ENCODE measurements at regions not wholly inside any gene's neighbourhood (a gene's known extent, or its start where the extent isn't known, plus 50 kb on each side); places are given as distances from the start of the nearest gene placed in this dataset.

- no peak for TF ChIP-seq POLR2A (IDR thresholded peaks at IDR 0.05)
- no peak for TF ChIP-seq CTCF (IDR thresholded peaks at IDR 0.05)
These were observed 513.6 kb upstream of the CDH8 start for GRCh38 chr16:62549875-62550274.

Measured in testis (tissue), 2 donors.